CD14-positive monocyte (primary cell): ENCODE measurements at regions not wholly inside any gene's neighbourhood (a gene's known extent, or its start where the extent isn't known, plus 50 kb on each side); places are given as distances from the start of the nearest gene placed in this dataset.

Experiments
- DNase-seq, 3 donors: peaks; one replicate each; pipeline ENCODE4 v3.0.0-alpha.2; 2011 to 2022
- H2AFZ ChIP-seq: 2 replicates; pipeline ENCODE4 v1.6.0; 2012; ENCODE audit warnings: mild to moderate bottlenecking, low read depth, low read length, inconsistent platforms; ENCODE audit not compliant: insufficient read depth, poor library complexity, severe bottlenecking
- H3K27ac ChIP-seq, 2 donors: 1 replicate in 1 of 2; 2 replicates in 1 of 2; pipeline ENCODE4 v1.5.1; 2012 to 2013; ENCODE audit warnings: low read length in 2 of 2, control low read depth in 1 of 2, inconsistent platforms in 1 of 2, low read depth in 1 of 2, mild to moderate bottlenecking in 1 of 2
- H3K27me3 ChIP-seq, 2 donors: one replicate each; pipeline versions ENCODE4 v1.6.0 to v1.6.1; 2011 to 2013; ENCODE audit warnings: low read length in 2 of 2; ENCODE audit not compliant: control insufficient read depth in 2 of 2, insufficient read depth in 2 of 2
- H3K36me3 ChIP-seq, 2 donors: replicated peaks in 1 of 2; 1 replicate in 1 of 2; 2 replicates in 1 of 2; pipeline versions ENCODE4 v1.5.1 to v1.6.1; 2012 to 2013; ENCODE audit warnings: low read length in 2 of 2, control low read depth in 1 of 2, inconsistent platforms in 1 of 2, mild to moderate bottlenecking in 1 of 2; ENCODE audit not compliant: insufficient read depth in 2 of 2, control insufficient read depth in 1 of 2
- H3K4me1 ChIP-seq, 2 donors: 1 replicate in 1 of 2; 2 replicates in 1 of 2; pipeline versions ENCODE4 v1.5.1 to v1.6.1; 2012 to 2013; ENCODE audit warnings: low read length in 2 of 2, control low read depth in 1 of 2, inconsistent platforms in 1 of 2, mild to moderate bottlenecking in 1 of 2, moderate library complexity in 1 of 2; ENCODE audit not compliant: insufficient read depth in 2 of 2, control insufficient read depth in 1 of 2
- H3K4me2 ChIP-seq: replicated peaks from 2 replicates; pipeline ENCODE3; 2012; ENCODE audit warnings: low read length, moderate library complexity, mild to moderate bottlenecking; ENCODE audit not compliant: poor library complexity, severe bottlenecking; ENCODE audit errors: extremely low read depth
- H3K4me3 ChIP-seq, 3 experiments: fragments of 200-600 bp in 1 of 3; sonication (generic) in 1 of 3; replicated peaks in 1 of 3; 1 replicate in 2 of 3; 2 replicates in 1 of 3; pipeline ENCODE4 v1.5.1; 2011 to 2013; ENCODE audit warnings: low read length in 3 of 3, mild to moderate bottlenecking in 3 of 3, control low read depth in 2 of 3, low read depth in 2 of 3, inconsistent platforms in 1 of 3, moderate library complexity in 1 of 3
- H3K79me2 ChIP-seq: 2 replicates; pipeline ENCODE4 v1.6.0; 2012; ENCODE audit warnings: mild to moderate bottlenecking, control low read depth, inconsistent platforms, low read length, moderate library complexity; ENCODE audit not compliant: insufficient read depth
- H3K9ac ChIP-seq: 2 replicates; pipeline ENCODE4 v1.6.0; 2017; ENCODE audit warnings: low read length, mild to moderate bottlenecking; ENCODE audit not compliant: insufficient read depth, poor library complexity, severe bottlenecking
- H3K9me3 ChIP-seq, 2 donors: replicated peaks in 1 of 2; 1 replicate in 1 of 2; 2 replicates in 1 of 2; pipeline versions ENCODE4 v1.5.1 to v1.6.1; 2012 to 2013; ENCODE audit warnings: low read length in 2 of 2, control low read depth in 1 of 2; ENCODE audit not compliant: control insufficient read depth in 1 of 2, insufficient read depth in 1 of 2
- H4K20me1 ChIP-seq: 2 replicates; pipeline ENCODE4 v1.6.0; 2012; ENCODE audit warnings: mild to moderate bottlenecking, low read length, control low read depth, moderate library complexity; ENCODE audit not compliant: insufficient read depth
- H3K27ac Mint-ChIP-seq, 7 donors: one replicate each; pipeline ENCODE4 v1.8.0; 2020; ENCODE audit warnings: mild to moderate bottlenecking in 7 of 7, mixed read lengths in 7 of 7, moderate library complexity in 6 of 7, inconsistent platforms in 2 of 7
- H3K27me3 Mint-ChIP-seq, 3 donors: one replicate each; pipeline ENCODE4 v1.8.0; 2021 to 2022; ENCODE audit warnings: low read depth in 3 of 3, mild to moderate bottlenecking in 3 of 3, mixed read lengths in 3 of 3, moderate library complexity in 3 of 3, inconsistent platforms in 1 of 3
- H3K36me3 Mint-ChIP-seq, 2 donors: one replicate each; pipeline ENCODE4 v1.8.0; 2020; ENCODE audit warnings: mixed read lengths in 2 of 2, inconsistent platforms in 1 of 2, mild to moderate bottlenecking in 1 of 2
- H3K4me1 Mint-ChIP-seq: one replicate; pipeline ENCODE4 v1.8.0; 2020; ENCODE audit warnings: mild to moderate bottlenecking, mixed read lengths
- H3K4me3 Mint-ChIP-seq, 2 donors: one replicate each; pipeline ENCODE4 v1.8.0; 2020; ENCODE audit warnings: mild to moderate bottlenecking in 2 of 2, mixed read lengths in 2 of 2, moderate library complexity in 1 of 2
- H3K9me3 Mint-ChIP-seq, 7 donors: one replicate each; pipeline ENCODE4 v1.8.0; 2020 to 2022; ENCODE audit warnings: mixed read lengths in 7 of 7, mild to moderate bottlenecking in 6 of 7, moderate library complexity in 6 of 7, inconsistent platforms in 2 of 7
- WGBS: methylation state at CpG from one replicate; pipeline ENCODE4 v1.1.5; 2013; ENCODE audit warnings: missing lambda C conversion rate; ENCODE audit not compliant: insufficient coverage; 5-methylcytosine and 5-hydroxymethylcytosine counted together
- intact Hi-C, 2 donors: fragments of 100-400 bp; cut with micrococcal nuclease; formaldehyde crosslinking; loops; one replicate each; pipeline versions ENCODE4 v1.15.0 to v1.15.1; 2023
- TF ChIP-seq, protein P1 (sequence below): fragments of 200-600 bp; IDR thresholded peaks from one replicate; pipeline ENCODE4 v1.8.0; 2022; ENCODE audit warnings: antibody characterized with exemption, mild to moderate bottlenecking

GRCh38 chr7:46932676-46933424 is 649.1 kb downstream of the TNS3 start:
- no peaks in the 10 kb centered on the region for H4K20me1 ChIP-seq
- Mint-ChIP-seq H3K9me3 (peaks cover 0 to 5% (median 0%) of the 10 kb centered on the region in 7 donors), H3K4me3 (no peak overlapping the region), H3K27ac (no peak overlapping the region), H3K27me3 (no peaks in the 10 kb centered on the region), H3K36me3 (no peaks in the 10 kb centered on the region), H3K4me1 (no peaks in the 10 kb centered on the region)
- H3K79me2 ChIP-seq = no peaks in the 10 kb centered on the region
- H3K4me1 ChIP-seq = no peaks in the 10 kb centered on the region
- intact Hi-C loops = no loop called here
- no peak overlapping the region for H3K27ac ChIP-seq
- no peaks in the 10 kb centered on the region for H3K36me3 ChIP-seq
- no peak overlapping the region for H3K4me3 ChIP-seq
- H3K9me3 ChIP-seq = no peaks in the 10 kb centered on the region
- H3K4me2 ChIP-seq = no peak overlapping the region
- H3K9ac ChIP-seq = no peak overlapping the region
- no peaks in the 10 kb centered on the region for H3K27me3 ChIP-seq
- H2AFZ ChIP-seq = no peak overlapping the region
- no peak for DNase-seq
- WGBS = 77% methylated on average over 3 of the region's 7 CpGs
- TF ChIP-seq, protein P1, sequence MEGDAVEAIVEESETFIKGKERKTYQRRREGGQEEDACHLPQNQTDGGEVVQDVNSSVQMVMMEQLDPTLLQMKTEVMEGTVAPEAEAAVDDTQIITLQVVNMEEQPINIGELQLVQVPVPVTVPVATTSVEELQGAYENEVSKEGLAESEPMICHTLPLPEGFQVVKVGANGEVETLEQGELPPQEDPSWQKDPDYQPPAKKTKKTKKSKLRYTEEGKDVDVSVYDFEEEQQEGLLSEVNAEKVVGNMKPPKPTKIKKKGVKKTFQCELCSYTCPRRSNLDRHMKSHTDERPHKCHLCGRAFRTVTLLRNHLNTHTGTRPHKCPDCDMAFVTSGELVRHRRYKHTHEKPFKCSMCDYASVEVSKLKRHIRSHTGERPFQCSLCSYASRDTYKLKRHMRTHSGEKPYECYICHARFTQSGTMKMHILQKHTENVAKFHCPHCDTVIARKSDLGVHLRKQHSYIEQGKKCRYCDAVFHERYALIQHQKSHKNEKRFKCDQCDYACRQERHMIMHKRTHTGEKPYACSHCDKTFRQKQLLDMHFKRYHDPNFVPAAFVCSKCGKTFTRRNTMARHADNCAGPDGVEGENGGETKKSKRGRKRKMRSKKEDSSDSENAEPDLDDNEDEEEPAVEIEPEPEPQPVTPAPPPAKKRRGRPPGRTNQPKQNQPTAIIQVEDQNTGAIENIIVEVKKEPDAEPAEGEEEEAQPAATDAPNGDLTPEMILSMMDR = no peak

DNA sequence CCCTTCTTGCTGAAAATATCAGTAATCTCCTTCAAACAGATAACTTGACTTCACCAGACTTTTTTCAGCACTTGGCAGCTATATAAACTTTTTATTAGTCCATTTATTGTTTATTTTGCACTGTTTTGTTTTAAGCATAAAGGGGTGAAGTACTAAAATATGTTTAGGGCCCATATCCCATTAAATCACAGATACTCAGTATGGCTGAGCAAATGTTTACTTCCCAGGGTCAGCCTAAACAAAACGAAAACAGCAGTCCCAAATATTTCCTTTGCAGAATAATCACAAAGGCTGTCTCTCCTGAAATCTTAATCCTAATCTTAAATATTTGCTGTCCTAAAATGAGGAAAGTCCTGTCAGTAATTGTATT is 649.6 kb downstream of the TNS3 start:
- no peaks in the 10 kb centered on the region for H3K9me3 ChIP-seq
- no peak for DNase-seq
- Mint-ChIP-seq H3K4me1 (no peaks in the 10 kb centered on the region), H3K27me3 (no peaks in the 10 kb centered on the region), H3K36me3 (no peaks in the 10 kb centered on the region), H3K4me3 (no peak overlapping the region), H3K9me3 (peaks cover 0 to 5% (median 0%) of the 10 kb centered on the region in 7 donors), H3K27ac (no peak overlapping the region)
- no peak overlapping the region for H3K9ac ChIP-seq
- H3K4me3 ChIP-seq = no peak overlapping the region
- no peaks in the 10 kb centered on the region for H3K4me1 ChIP-seq
- TF ChIP-seq, protein P1 = no peak
- no peaks in the 10 kb centered on the region for H4K20me1 ChIP-seq
- no peaks in the 10 kb centered on the region for H3K79me2 ChIP-seq
- no peak overlapping the region for H3K4me2 ChIP-seq
- no peaks in the 10 kb centered on the region for H3K36me3 ChIP-seq
- intact Hi-C loops = no loop called here
- no peaks in the 10 kb centered on the region for H3K27me3 ChIP-seq
- WGBS = no CpG with 5 or more reads among the region's 1 CpG
- H3K27ac ChIP-seq = no peak overlapping the region
- H2AFZ ChIP-seq = no peak overlapping the region
